Gastrocnemius medialis (tissue), 4 donors: ENCODE measurements at regions not wholly inside any gene's neighbourhood (a gene's known extent, or its start where the extent isn't known, plus 50 kb on each side); places are given as distances from the start of the nearest gene placed in this dataset.

Experiments
- ATAC-seq, 2 donors: fragments of 150-250 bp; one replicate each; pipeline ENCODE4 v1.9.1; 2016
- DNase-seq, 2 donors: peaks; one replicate each; pipeline ENCODE4 v3.0.0-alpha.2; 2019
- H3K27ac ChIP-seq, 4 donors: fragments of 200-600 bp; sonication (generic); 1 replicate in 1 of 4; 2 replicates in 3 of 4; pipeline ENCODE4 v1.5.1; 2016 to 2018; ENCODE audit warnings: mild to moderate bottlenecking in 2 of 4, moderate library complexity in 1 of 4
- H3K27me3 ChIP-seq, 3 donors: fragments of 200-600 bp; sonication (generic) in 2 of 3; 1 replicate in 1 of 3; 2 replicates in 2 of 3; pipeline versions ENCODE4 v1.5.1 to v1.6.0; 2016 to 2019; ENCODE audit warnings: mild to moderate bottlenecking in 1 of 3, moderate library complexity in 1 of 3
- H3K36me3 ChIP-seq, 2 donors: fragments of 200-600 bp; sonication (generic) in 1 of 2; one replicate each; pipeline ENCODE4 v1.5.1; 2017 to 2018
- H3K4me1 ChIP-seq, 2 donors: fragments of 200-600 bp; sonication (generic) in 1 of 2; one replicate each; pipeline ENCODE4 v1.5.1; 2016 to 2017; ENCODE audit warnings: mild to moderate bottlenecking in 2 of 2
- H3K4me3 ChIP-seq, 4 donors: fragments of 200-600 bp; sonication (generic) in 3 of 4; 1 replicate in 1 of 4; 2 replicates in 3 of 4; pipeline ENCODE4 v1.5.1; 2016 to 2019; ENCODE audit warnings: mild to moderate bottlenecking in 2 of 4
- H3K9me3 ChIP-seq, 3 donors: fragments of 200-600 bp; sonication (generic) in 2 of 3; 1 replicate in 1 of 3; 2 replicates in 2 of 3; pipeline ENCODE4 v1.5.1; 2016 to 2019
- CTCF ChIP-seq, 5 experiments: fragments of 450-650 bp in 3 of 5; fragments of 200-600 bp in 2 of 5; sonication (generic) in 2 of 5; IDR thresholded peaks in 4 of 5; conservative IDR thresholded peaks in 1 of 5; 1 replicate in 4 of 5; 2 replicates in 1 of 5; pipeline ENCODE4 v1.5.1; 2016 to 2019; ENCODE audit warnings: antibody characterized with exemption in 5 of 5, mild to moderate bottlenecking in 3 of 5, moderate library complexity in 3 of 5
- POLR2A ChIP-seq, 2 donors: fragments of 450-650 bp; IDR thresholded peaks; one replicate each; pipeline ENCODE4 v1.6.1; 2017; ENCODE audit warnings: antibody characterized with exemption in 2 of 2, mild to moderate bottlenecking in 2 of 2, moderate library complexity in 2 of 2
- in situ Hi-C, 4 donors: fragments of 200-750 bp; cut with MboI; loops; one replicate each; pipeline versions ENCODE4 v1.15.0 to v1.8.0; 2017; ENCODE audit warnings: low sequenced_read_pairs in 4 of 4
- intact Hi-C: fragments of 100-400 bp; cut with DNase I; formaldehyde crosslinking; loops from one replicate; pipeline ENCODE4 v1.15.1; 2023; ENCODE audit warnings: low total_unique reads

- Histone ChIP-seq H3K9me3 (no peaks in the 10 kb centered on the region), H3K27ac (no peak overlapping the region), H3K4me1 (peaks cover 0 to 4% of the 10 kb centered on the region in 2 donors)
Measured at GRCh38 chr2:215782965-215783364, 230.4 kb downstream of the MREG start.

GRCh38 chr2:215782295-215782694 lies 231.1 kb downstream of the MREG start:
- ATAC-seq (no peak), DNase-seq (no peak)
- Histone ChIP-seq H3K27ac (no peak overlapping the region), H3K27me3 (no peaks in the 10 kb centered on the region), H3K4me3 (no peak overlapping the region), H3K4me1 (peaks cover 0 to 4% of the 10 kb centered on the region in 2 donors), H3K36me3 (no peaks in the 10 kb centered on the region), H3K9me3 (no peaks in the 10 kb centered on the region)
- in situ Hi-C loops (no loop called here), intact Hi-C loops (no loop called here)
- no peak for TF ChIP-seq POLR2A (IDR thresholded peaks at IDR 0.05)
- no peak for TF ChIP-seq CTCF (IDR thresholded peaks at IDR 0.05 in 4 of 5, conservative IDR thresholded peaks at IDR 0.05 in 1 of 5)

More at GRCh38 chr2:215782965-215783364, 230.4 kb downstream of the MREG start:
- TF ChIP-seq POLR2A (IDR thresholded peaks at IDR 0.05) (no peak), CTCF (IDR thresholded peaks at IDR 0.05 in 4 of 5, conservative IDR thresholded peaks at IDR 0.05 in 1 of 5) (no peak)
- H3K4me3 ChIP-seq = no peak overlapping the region
- no peak for ATAC-seq
- no peak for DNase-seq
- no peaks in the 10 kb centered on the region for H3K27me3 ChIP-seq
- intact Hi-C loops = no loop called here
- in situ Hi-C loops = no loop called here
- H3K36me3 ChIP-seq = no peaks in the 10 kb centered on the region

DNA sequence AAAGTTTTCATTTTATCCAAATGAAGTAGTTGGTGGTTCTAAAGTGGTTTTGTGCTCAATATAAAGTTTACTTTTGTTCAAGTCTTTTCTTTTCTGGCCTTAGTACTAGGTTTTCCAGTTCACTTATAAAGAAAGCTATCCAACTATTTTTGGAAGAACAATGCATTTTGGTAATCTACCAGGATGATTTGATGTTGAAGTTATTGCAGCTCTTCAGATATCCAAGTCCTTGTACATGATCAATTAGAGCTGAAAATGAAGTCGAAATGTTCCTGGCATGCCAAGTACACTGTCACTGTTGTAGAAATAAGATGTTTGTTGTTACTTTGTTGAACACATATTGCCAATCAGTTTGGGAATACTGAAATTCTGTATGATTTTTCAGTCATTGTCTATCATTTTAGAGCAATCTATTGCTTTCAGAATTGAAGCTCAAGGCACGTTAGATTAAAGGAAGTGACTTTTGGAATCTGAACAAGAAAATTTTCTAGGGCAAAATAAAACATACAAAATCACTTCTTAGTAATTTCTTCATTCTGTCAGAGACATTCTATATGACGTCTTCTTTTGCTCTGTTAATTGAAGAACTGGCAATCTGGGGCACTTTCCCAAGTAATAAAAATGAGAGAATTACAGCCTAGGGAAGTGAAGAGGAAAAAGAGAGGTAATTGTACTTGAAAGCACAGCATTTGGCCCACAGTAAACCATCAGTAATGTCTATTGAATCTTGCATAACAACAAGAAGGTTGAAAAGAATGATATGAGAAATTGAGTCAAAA lies 232.3 kb downstream of the MREG start:
- H3K36me3 ChIP-seq = no peaks in the 10 kb centered on the region
- DNase-seq (no peak), ATAC-seq (no peak)
- no peak overlapping the region for H3K27ac ChIP-seq
- in situ Hi-C loops = no loop called here
- TF ChIP-seq CTCF (IDR thresholded peaks at IDR 0.05 in 4 of 5, conservative IDR thresholded peaks at IDR 0.05 in 1 of 5) (no peak), POLR2A (IDR thresholded peaks at IDR 0.05) (no peak)
- H3K4me3 ChIP-seq = no peak overlapping the region
- H3K27me3 ChIP-seq = no peaks in the 10 kb centered on the region
- no peaks in the 10 kb centered on the region for H3K9me3 ChIP-seq
- H3K4me1 ChIP-seq = peaks cover 0 to 4% of the 10 kb centered on the region in 2 donors
- intact Hi-C loops = no loop called here

GRCh38 chr2:215780313-215780712 lies 233.0 kb downstream of the MREG start:
- in situ Hi-C loops (no loop called here), intact Hi-C loops (no loop called here)
- H3K27me3 ChIP-seq = no peaks in the 10 kb centered on the region
- ATAC-seq (no peak), DNase-seq (no peak)
- peaks cover 0 to 4% of the 10 kb centered on the region in 2 donors for H3K4me1 ChIP-seq
- no peak overlapping the region for H3K27ac ChIP-seq
- no peak overlapping the region for H3K4me3 ChIP-seq
- H3K36me3 ChIP-seq = no peaks in the 10 kb centered on the region
- no peaks in the 10 kb centered on the region for H3K9me3 ChIP-seq
- TF ChIP-seq CTCF (IDR thresholded peaks at IDR 0.05 in 4 of 5, conservative IDR thresholded peaks at IDR 0.05 in 1 of 5) (no peak), POLR2A (IDR thresholded peaks at IDR 0.05) (no peak)
